D721Med (cell line): ENCODE measurements at regions not wholly inside any gene's neighbourhood (a gene's known extent, or its start where the extent isn't known, plus 50 kb on each side); places are given as distances from the start of the nearest gene placed in this dataset.

ENCODE experiments used
- DNase-seq: peaks from one replicate; pipeline ENCODE4 v3.0.0; 2011; ENCODE audit warnings: low spot score; ENCODE audit not compliant: insufficient read length
- FAIRE-seq: peaks from 2 replicates; lab custom pipeline; 2011; peaks lifted over from hg19 to GRCh38; lab: Jason Lieb, UNC
- CTCF ChIP-seq: IDR thresholded peaks from 2 replicates; pipeline ENCODE4 v1.5.1; 2012; ENCODE audit warnings: mild to moderate bottlenecking, control low read depth; ENCODE audit not compliant: insufficient read depth; ENCODE audit errors: missing control alignments

- FAIRE-seq (no peak), DNase-seq (no peak)
- no peak for TF ChIP-seq CTCF
Measured at GRCh38 chr4:181956512-181956911, 286.7 kb upstream of the TENM3 start.

- DNase-seq = no peak
- TF ChIP-seq CTCF = no peak
- FAIRE-seq = no peak
Measured at GRCh38 chr4:181957088-181957487, 286.1 kb upstream of the TENM3 start.

GRCh38 chr4:181958446-181958845 is 284.8 kb upstream of the TENM3 start:
- DNase-seq (no peak), FAIRE-seq (no peak)
- no peak for TF ChIP-seq CTCF

- no peak for TF ChIP-seq CTCF
- no peak for FAIRE-seq
Measured at GRCh38 chr4:181959121-181959520, 284.1 kb upstream of the TENM3 start.

GRCh38 chr4:181960384-181960783 is 282.8 kb upstream of the TENM3 start:
- DNase-seq = no peak
- no peak for TF ChIP-seq CTCF
- no peak for FAIRE-seq

More at GRCh38 chr4:181959121-181959520, 284.1 kb upstream of the TENM3 start:
- no peak for DNase-seq

- TF ChIP-seq CTCF = no peak
- FAIRE-seq = peak; percentile 6
- no peak for DNase-seq
Measured at GRCh38 chr4:181962321-181962720, 280.9 kb upstream of the TENM3 start.

GRCh38 chr4:181964731-181965130 is 278.5 kb upstream of the TENM3 start:
- TF ChIP-seq CTCF = no peak
- DNase-seq = no peak
- FAIRE-seq = no peak
